Ovary (tissue), 7 donors: ENCODE measurements at regions not wholly inside any gene's neighbourhood (a gene's known extent, or its start where the extent isn't known, plus 50 kb on each side); places are given as distances from the start of the nearest gene placed in this dataset.
"Not testable (repeated sequence)": the region's sequence is repeated elsewhere in the genome, so short reads cannot be mapped to it uniquely, and the experiment has no call there.

Experiments
- DNase-seq, 5 donors: peaks; one replicate each; pipeline ENCODE4 v3.0.0-alpha.2; 2019 to 2020
- H3K27ac ChIP-seq, 2 donors: fragments of 200-600 bp; one replicate each; pipeline versions ENCODE4 v1.5.1 to v1.8.0; 2019 to 2022
- H3K27me3 ChIP-seq: fragments of 200-600 bp; one replicate; pipeline ENCODE4 v1.8.0; 2022
- H3K36me3 ChIP-seq: fragments of 200-600 bp; sonication (generic); one replicate; pipeline ENCODE4 v1.5.1; 2019
- H3K4me1 ChIP-seq: one replicate; pipeline ENCODE4 v1.8.1; 2013; ENCODE audit warnings: mild to moderate bottlenecking, moderate library complexity; ENCODE audit not compliant: insufficient read depth
- H3K4me3 ChIP-seq: fragments of 200-600 bp; sonication (generic); one replicate; pipeline ENCODE4 v1.5.1; 2017
- H3K9me3 ChIP-seq, 2 donors: fragments of 200-600 bp in 1 of 2; sonication (generic) in 1 of 2; one replicate each; pipeline versions ENCODE4 v1.5.1 to v1.8.1; 2013 to 2019; ENCODE audit warnings: mild to moderate bottlenecking in 1 of 2, moderate library complexity in 1 of 2
- CTCF ChIP-seq, 3 donors: fragments of 450-650 bp in 2 of 3; fragments of 200-600 bp in 1 of 3; IDR thresholded peaks; one replicate each; pipeline versions ENCODE4 v1.5.1 to v1.8.0; 2016 to 2022; ENCODE audit warnings: antibody characterized with exemption in 3 of 3, mild to moderate bottlenecking in 1 of 3
- EP300 ChIP-seq: sonication (generic); formaldehyde crosslinking; IDR thresholded peaks from one replicate; pipeline ENCODE4 v1.6.1; 2017; ENCODE audit warnings: antibody characterized with exemption
- POLR2A ChIP-seq: fragments of 450-650 bp; IDR thresholded peaks from one replicate; pipeline ENCODE4 v1.6.1; 2017; ENCODE audit warnings: antibody characterized with exemption, mild to moderate bottlenecking, moderate library complexity
- WGBS, 3 donors: extraction: QIAGEN DNeasy Blood & Tissue Kit in 1 of 3; methylation state at CpG; one replicate each; pipeline versions ENCODE4 v1.1.5 to v1.1.7; 2013 to 2017; 5-methylcytosine and 5-hydroxymethylcytosine counted together
- intact Hi-C, 4 donors: fragments of 100-400 bp; cut with DNase I; formaldehyde crosslinking; loops; one replicate each; pipeline versions ENCODE4 v1.11.0 to v1.15.1; 2022 to 2023
- donor health status: DM: no; HTN: no; CAD: no; lungs with moderate emphysema.
- donor health status: DM: no; HTN: no; CAD: no.
- donor health status: Bipolar disorder and iron deficiency.
- donor health status: DM: no; HTN: no; CAD: no.
- donor health status: DM: yes; HTN: yes; CAD: no.

- no peak for DNase-seq
- Histone ChIP-seq H3K4me3 (no peak overlapping the region), H3K27me3 (no peaks in the 10 kb centered on the region), H3K27ac (no peak overlapping the region), H3K36me3 (no peaks in the 10 kb centered on the region), H3K9me3 (no peaks in the 10 kb centered on the region), H3K4me1 (no peaks in the 10 kb centered on the region)
- no peak for TF ChIP-seq EP300
- no peak for TF ChIP-seq POLR2A
- TF ChIP-seq CTCF (IDR thresholded peaks at IDR 0.05), result no peak
- 81 to 86% (median 83%) methylated on average over 1 of the region's 1 CpG for WGBS, 3 donors
- intact Hi-C loops, result no loop called here
Measured at GRCh38 chr3:166688665-166689064, 691.4 kb downstream of the ZBBX start.

GRCh38 chr3:166685246-166685645, 694.9 kb downstream of the ZBBX start:
- no peak overlapping the region for H3K27ac ChIP-seq
- WGBS, 3 donors, result 84 to 92% (median 88%) methylated on average over 1 of the region's 1 CpG
- no peak for DNase-seq
- intact Hi-C loops, result no loop called here
- no peaks in the 10 kb centered on the region for H3K4me1 ChIP-seq
- no peaks in the 10 kb centered on the region for H3K36me3 ChIP-seq
- no peak overlapping the region for H3K4me3 ChIP-seq
- no peak for TF ChIP-seq CTCF (IDR thresholded peaks at IDR 0.05)
- TF ChIP-seq EP300, result no peak
- TF ChIP-seq POLR2A, result no peak
- no peaks in the 10 kb centered on the region for H3K27me3 ChIP-seq
- H3K9me3 ChIP-seq, result no peaks in the 10 kb centered on the region

- intact Hi-C loops, DNase-seq: not testable (repeated sequence)
- WGBS, 3 donors, result 85 to 92% (median 91%) methylated on average over 5 of the region's 5 CpGs
Measured at GRCh38 chr3:166684077-166684476, 696.0 kb downstream of the ZBBX start.

DNA sequence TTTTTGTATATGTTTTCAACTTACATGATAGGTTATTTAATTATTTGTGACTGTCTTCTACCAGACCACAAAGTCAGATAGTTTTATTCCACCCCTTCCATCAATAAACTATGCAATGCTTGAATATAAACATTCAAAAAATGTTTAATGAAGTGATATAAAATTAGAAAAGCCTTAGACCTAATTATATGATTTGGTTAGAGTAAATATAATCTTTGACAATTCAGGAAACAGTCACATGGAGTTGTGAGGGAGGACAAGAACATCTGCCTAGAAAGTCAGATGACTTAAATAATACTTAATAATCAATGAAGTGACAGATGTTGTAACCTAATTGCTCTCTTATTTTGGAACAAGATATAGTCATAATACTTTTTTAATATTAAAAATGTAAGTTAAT, 710.3 kb downstream of the ZBBX start:
- H3K27me3 ChIP-seq, result no peaks in the 10 kb centered on the region
- TF ChIP-seq EP300 (no peak), CTCF (IDR thresholded peaks at IDR 0.05) (no peak), POLR2A (no peak)
- no peaks in the 10 kb centered on the region for H3K36me3 ChIP-seq
- intact Hi-C loops, result no loop called here
- no peak for DNase-seq
- H3K4me3 ChIP-seq, result no peak overlapping the region
- no peaks in the 10 kb centered on the region for H3K9me3 ChIP-seq
- H3K27ac ChIP-seq, result no peak overlapping the region
- no peaks in the 10 kb centered on the region for H3K4me1 ChIP-seq

More at GRCh38 chr3:166684077-166684476, 696.0 kb downstream of the ZBBX start:
- H3K4me3 ChIP-seq, H3K4me1 ChIP-seq, H3K27me3 ChIP-seq, H3K36me3 ChIP-seq, H3K27ac ChIP-seq, H3K9me3 ChIP-seq: not testable (repeated sequence)

- Histone ChIP-seq H3K9me3 (no peaks in the 10 kb centered on the region), H3K27ac (no peak overlapping the region), H3K4me3 (no peak overlapping the region), H3K27me3 (no peaks in the 10 kb centered on the region), H3K4me1 (no peaks in the 10 kb centered on the region), H3K36me3 (no peaks in the 10 kb centered on the region)
- 39 to 81% (median 41%) methylated on average over 1 of the region's 1 CpG for WGBS, 3 donors
- no peak for TF ChIP-seq EP300
- no peak for TF ChIP-seq CTCF (IDR thresholded peaks at IDR 0.05)
- no peak for TF ChIP-seq POLR2A
- intact Hi-C loops, result no loop called here
- no peak for DNase-seq
Measured at GRCh38 chr3:166663194-166663593, 716.9 kb downstream of the ZBBX start.
